ENCODE measurements at regions not wholly inside any gene's neighbourhood (a gene's known extent, or its start where the extent isn't known, plus 50 kb on each side); places are given as distances from the start of the nearest gene placed in this dataset.

- Mint-ChIP-seq H3K4me1 (ENCODE audit: unreplicated experiment) (peaks cover 39% of the 10 kb centered on the region), H3K9me3 (ENCODE audit: unreplicated experiment) (no peaks in the 10 kb centered on the region)
Measured at GRCh38 chr10:4453950-4454349, 372.1 kb upstream of the AKR1E2 start.

DNA sequence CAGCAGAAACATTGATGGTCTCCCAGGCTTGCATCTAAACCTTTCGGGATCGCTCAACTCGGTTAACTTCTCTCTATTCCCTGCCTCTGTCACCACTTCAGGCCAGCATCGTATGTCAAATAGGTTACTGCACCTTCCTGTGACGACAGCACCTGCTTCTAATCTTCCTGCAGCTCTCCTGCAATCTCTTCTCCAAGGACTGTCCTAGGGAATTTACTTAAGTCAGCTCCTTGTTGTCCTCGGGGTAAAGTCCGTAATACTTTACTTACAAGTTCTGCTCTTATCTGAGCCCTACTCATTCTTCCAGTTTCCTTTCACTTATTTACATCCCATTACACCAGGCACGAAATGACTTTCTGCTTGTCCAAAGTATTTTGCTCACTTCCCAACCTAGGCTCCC is 372.7 kb upstream of the AKR1E2 start:
- H3K9me3 Mint-ChIP-seq (ENCODE audit: unreplicated experiment) = no peaks in the 10 kb centered on the region
- DNase-seq (ENCODE audit: low spot score) = no peak
- no peaks in the 10 kb centered on the region for H3K36me3 Mint-ChIP-seq (ENCODE audit: low read depth, unreplicated experiment)
- H3K4me1 Mint-ChIP-seq (ENCODE audit: unreplicated experiment) = peaks cover 41% of the 10 kb centered on the region
- H3K4me3 Mint-ChIP-seq (ENCODE audit: unreplicated experiment) = no peak overlapping the region
- TF ChIP-seq CTCF (IDR thresholded peaks at IDR 0.05; ENCODE audit: unreplicated experiment) = no peak
- H3K27ac Mint-ChIP-seq (ENCODE audit: unreplicated experiment) = no peak overlapping the region
- H3K27me3 Mint-ChIP-seq (ENCODE audit: unreplicated experiment) = peaks cover 2% of the 10 kb centered on the region

More at GRCh38 chr10:4453950-4454349, 372.1 kb upstream of the AKR1E2 start:
- H3K27me3 Mint-ChIP-seq (ENCODE audit: unreplicated experiment) = peaks cover 3% of the 10 kb centered on the region
- H3K27ac Mint-ChIP-seq (ENCODE audit: unreplicated experiment) = no peak overlapping the region
- no peak overlapping the region for H3K4me3 Mint-ChIP-seq (ENCODE audit: unreplicated experiment)
- H3K36me3 Mint-ChIP-seq (ENCODE audit: low read depth, unreplicated experiment) = no peaks in the 10 kb centered on the region
- no peak for TF ChIP-seq CTCF (IDR thresholded peaks at IDR 0.05; ENCODE audit: unreplicated experiment)
- no peak for DNase-seq (ENCODE audit: low spot score)

- peaks cover 2% of the 10 kb centered on the region for H3K27me3 Mint-ChIP-seq (ENCODE audit: unreplicated experiment)
- DNase-seq (ENCODE audit: low spot score) = peak; percentile 11
- H3K4me3 Mint-ChIP-seq (ENCODE audit: unreplicated experiment) = no peak overlapping the region
Measured at GRCh38 chr10:4450981-4451908, 374.8 kb upstream of the AKR1E2 start.

DNA sequence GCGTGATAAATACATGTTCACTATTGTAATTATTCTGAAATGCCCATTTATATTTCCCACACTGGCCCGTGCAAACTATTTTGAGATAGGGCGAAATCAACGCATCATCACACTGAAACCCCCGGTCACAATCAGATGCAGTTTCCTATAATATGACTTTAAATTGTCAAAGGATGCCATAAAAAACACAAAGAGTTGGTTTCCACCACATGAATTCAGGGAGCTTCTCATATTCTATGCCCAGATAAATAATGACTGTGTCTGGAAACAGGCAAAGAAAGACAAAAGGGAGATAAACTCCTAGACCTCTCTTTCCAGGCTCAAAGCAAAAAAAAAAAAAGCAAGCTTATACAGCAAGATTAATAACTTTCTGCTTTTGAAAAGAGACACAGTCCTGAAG is 375.8 kb upstream of the AKR1E2 start:
- H3K4me1 Mint-ChIP-seq (ENCODE audit: unreplicated experiment) = peaks cover 40% of the 10 kb centered on the region
- no peak overlapping the region for H3K4me3 Mint-ChIP-seq (ENCODE audit: unreplicated experiment)
- no peak for DNase-seq (ENCODE audit: low spot score)
- H3K36me3 Mint-ChIP-seq (ENCODE audit: low read depth, unreplicated experiment) = no peaks in the 10 kb centered on the region
- H3K27ac Mint-ChIP-seq (ENCODE audit: unreplicated experiment) = peak overlapping the region; percentile 69
- TF ChIP-seq CTCF (IDR thresholded peaks at IDR 0.05; ENCODE audit: unreplicated experiment) = no peak
- H3K9me3 Mint-ChIP-seq (ENCODE audit: unreplicated experiment) = no peaks in the 10 kb centered on the region
- H3K27me3 Mint-ChIP-seq (ENCODE audit: unreplicated experiment) = peaks cover 2% of the 10 kb centered on the region

More at GRCh38 chr10:4450981-4451908, 374.8 kb upstream of the AKR1E2 start:
- no peak for TF ChIP-seq CTCF (IDR thresholded peaks at IDR 0.05; ENCODE audit: unreplicated experiment)
- peaks cover 43% of the 10 kb centered on the region for H3K4me1 Mint-ChIP-seq (ENCODE audit: unreplicated experiment)
- H3K27ac Mint-ChIP-seq (ENCODE audit: unreplicated experiment) = peak overlapping the region; percentile 96
- H3K36me3 Mint-ChIP-seq (ENCODE audit: low read depth, unreplicated experiment) = no peaks in the 10 kb centered on the region
- H3K9me3 Mint-ChIP-seq (ENCODE audit: unreplicated experiment) = no peaks in the 10 kb centered on the region

DNA sequence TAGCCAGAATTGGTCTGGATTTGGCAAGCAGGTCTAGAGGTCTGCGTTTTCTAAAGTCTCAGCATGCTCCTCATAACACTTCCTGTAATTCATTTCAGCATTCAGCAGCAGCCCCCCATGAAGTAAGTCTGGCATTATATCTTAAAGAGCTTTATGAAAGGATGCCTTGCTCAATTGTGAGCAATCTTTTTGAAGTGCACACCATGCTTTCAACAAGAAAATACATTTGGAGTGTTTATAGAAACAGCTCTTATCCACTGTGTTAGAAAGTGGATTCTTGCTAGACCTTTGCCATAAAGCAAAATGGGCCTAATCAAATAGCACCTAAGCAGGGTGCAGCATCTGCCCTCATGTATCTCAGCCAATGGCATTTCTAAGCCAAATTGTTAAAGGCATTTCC is 378.0 kb upstream of the AKR1E2 start:
- H3K36me3 Mint-ChIP-seq (ENCODE audit: low read depth, unreplicated experiment) = no peaks in the 10 kb centered on the region

More for the DNA sequence above, 378.0 kb upstream of the AKR1E2 start:
- no peaks in the 10 kb centered on the region for H3K27me3 Mint-ChIP-seq (ENCODE audit: unreplicated experiment)
- H3K9me3 Mint-ChIP-seq (ENCODE audit: unreplicated experiment) = no peaks in the 10 kb centered on the region
- H3K4me3 Mint-ChIP-seq (ENCODE audit: unreplicated experiment) = no peak overlapping the region
- no peak for TF ChIP-seq CTCF (IDR thresholded peaks at IDR 0.05; ENCODE audit: unreplicated experiment)
- DNase-seq (ENCODE audit: low spot score) = no peak
- no peak overlapping the region for H3K27ac Mint-ChIP-seq (ENCODE audit: unreplicated experiment)
- H3K4me1 Mint-ChIP-seq (ENCODE audit: unreplicated experiment) = peaks cover 33% of the 10 kb centered on the region

Measured in endothelial cell (in vitro differentiated cells).